GM23338 (cell line): ENCODE measurements at regions not wholly inside any gene's neighbourhood (a gene's known extent, or its start where the extent isn't known, plus 50 kb on each side); places are given as distances from the start of the nearest gene placed in this dataset.

Experiments used
- ATAC-seq: fragments of 200-7000 bp; cut with Tn5 transposase; 3 replicates; pipeline ENCODE4 v1.9.1; 2020
- DNase-seq: peaks from one replicate; pipeline ENCODE4 v3.0.0-alpha.2; 2015; ENCODE audit warnings: low spot score
- H2AFZ ChIP-seq: fragments of 200-600 bp; sonication (generic); 2 replicates; pipeline ENCODE4 v1.8.0; 2016; ENCODE audit warnings: antibody characterized with exemption, mild to moderate bottlenecking, moderate library complexity
- H3F3A ChIP-seq: fragments of 200-600 bp; sonication (generic); replicated peaks from 2 replicates; pipeline ENCODE4 v1.8.0; 2017; ENCODE audit warnings: antibody characterized with exemption, mixed run types, low read depth
- H3K27ac ChIP-seq: fragments of 200-600 bp; sonication (generic); 2 replicates; pipeline ENCODE4 v1.6.1; 2016; ENCODE audit warnings: low read depth
- H3K27me3 ChIP-seq: fragments of 200-600 bp; sonication (generic); 2 replicates; pipeline ENCODE4 v1.8.0; 2016; ENCODE audit warnings: mild to moderate bottlenecking, mixed run types, moderate library complexity; ENCODE audit not compliant: insufficient read depth
- H3K36me3 ChIP-seq: fragments of 200-600 bp; sonication (generic); 2 replicates; pipeline ENCODE4 v1.8.0; 2016; ENCODE audit warnings: mild to moderate bottlenecking; ENCODE audit not compliant: insufficient read depth
- H3K4me1 ChIP-seq: fragments of 200-600 bp; sonication (generic); 2 replicates; pipeline ENCODE4 v1.8.0; 2016; ENCODE audit warnings: mild to moderate bottlenecking, moderate library complexity; ENCODE audit not compliant: insufficient read depth
- H3K4me2 ChIP-seq: fragments of 200-600 bp; sonication (generic); 2 replicates; pipeline ENCODE4 v1.7.1; 2017; ENCODE audit warnings: mixed run types
- H3K4me3 ChIP-seq: fragments of 200-600 bp; sonication (generic); 2 replicates; pipeline ENCODE4 v1.6.1; 2016; ENCODE audit warnings: mixed run types
- H3K79me2 ChIP-seq: fragments of 200-600 bp; sonication (generic); replicated peaks from 2 replicates; pipeline ENCODE4 v1.8.0; 2017; ENCODE audit warnings: mild to moderate bottlenecking; ENCODE audit not compliant: insufficient read depth
- H3K9me2 ChIP-seq: fragments of 200-600 bp; sonication (generic); 2 replicates; pipeline ENCODE4 v1.8.0; 2017; ENCODE audit not compliant: insufficient read depth
- H4K20me1 ChIP-seq: fragments of 200-600 bp; sonication (generic); replicated peaks from 2 replicates; pipeline ENCODE4 v1.8.0; 2017; ENCODE audit warnings: mild to moderate bottlenecking; ENCODE audit not compliant: insufficient read depth
- H3K27ac Mint-ChIP-seq: 2 replicates; pipeline ENCODE4 v1.8.0; 2020; ENCODE audit warnings: inconsistent platforms, mild to moderate bottlenecking, moderate library complexity, mixed read lengths
- H3K27me3 Mint-ChIP-seq: 3 replicates; pipeline ENCODE4 v1.8.0; 2022; ENCODE audit warnings: low read depth, mild to moderate bottlenecking, moderate library complexity, mixed read lengths, inconsistent platforms; ENCODE audit not compliant: insufficient read depth, poor library complexity
- H3K36me3 Mint-ChIP-seq: 3 replicates; pipeline ENCODE4 v1.8.0; 2021; ENCODE audit warnings: low read depth, mild to moderate bottlenecking, inconsistent platforms, moderate library complexity, mixed read lengths
- H3K4me1 Mint-ChIP-seq: 3 replicates; pipeline ENCODE4 v1.8.0; 2020; ENCODE audit warnings: mild to moderate bottlenecking, inconsistent platforms, mixed read lengths
- H3K4me3 Mint-ChIP-seq: 3 replicates; pipeline ENCODE4 v1.8.0; 2021; ENCODE audit warnings: moderate library complexity, mild to moderate bottlenecking, inconsistent platforms, mixed read lengths
- H3K9me3 Mint-ChIP-seq: 3 replicates; pipeline ENCODE4 v1.8.0; 2020; ENCODE audit warnings: moderate library complexity, mild to moderate bottlenecking, inconsistent platforms, mixed read lengths
- CREB1 ChIP-seq: fragments of 250-450 bp; sonication (Bioruptor Pico); IDR thresholded peaks from 2 replicates; pipeline ENCODE4 v1.5.0; 2020; ENCODE audit warnings: low read depth, mild to moderate bottlenecking, moderate library complexity
- EZH2 ChIP-seq: fragments of 200-600 bp; sonication (generic); IDR thresholded peaks from one replicate; pipeline ENCODE4 v1.8.0; 2017; ENCODE audit warnings: antibody characterized with exemption, mild to moderate bottlenecking, low read depth; ENCODE audit not compliant: unreplicated experiment
- EZH2phosphoT487 ChIP-seq: fragments of 200-600 bp; sonication (generic); IDR thresholded peaks from one replicate; pipeline ENCODE4 v1.8.1; 2018; ENCODE audit warnings: antibody characterized with exemption; ENCODE audit not compliant: unreplicated experiment
- JUNB ChIP-seq: IDR thresholded peaks from one replicate; pipeline ENCODE4 v1.6.1; 2016; ENCODE audit warnings: antibody characterized with exemption; ENCODE audit not compliant: unreplicated experiment
- NANOG ChIP-seq: IDR thresholded peaks from 2 replicates; pipeline ENCODE4 v1.6.1; 2016; ENCODE audit warnings: antibody characterized with exemption, borderline replicate concordance
- POLR2AphosphoS5 ChIP-seq: IDR thresholded peaks from 2 replicates; pipeline ENCODE4 v1.6.1; 2016; ENCODE audit warnings: antibody characterized with exemption, low read depth
- STAT1 ChIP-seq: IDR thresholded peaks from one replicate; pipeline ENCODE4 v1.6.1; 2016; ENCODE audit warnings: antibody characterized with exemption; ENCODE audit not compliant: unreplicated experiment
- ZNF114 ChIP-seq: fragments of 250-450 bp; sonication (Bioruptor Pico); IDR thresholded peaks from 2 replicates; pipeline ENCODE4 v1.5.0; 2020; ENCODE audit warnings: mild to moderate bottlenecking, moderate library complexity
- TF ChIP-seq, protein P1 (sequence below), 2 experiments: fragments of 200-600 bp in 1 of 2; sonication (generic) in 1 of 2; conservative IDR thresholded peaks; 2 replicates each; pipeline versions ENCODE4 v1.5.1 to v1.6.1; 2016 to 2017; ENCODE audit warnings: antibody characterized with exemption in 2 of 2, low read depth in 2 of 2, mild to moderate bottlenecking in 2 of 2, moderate library complexity in 1 of 2
- TF ChIP-seq, protein P2 (sequence below): fragments of 250-450 bp; sonication (Bioruptor Pico); IDR thresholded peaks from 2 replicates; pipeline ENCODE4 v1.5.0; 2020; ENCODE audit warnings: mild to moderate bottlenecking, moderate library complexity
- TF ChIP-seq, protein P3 (sequence below): IDR thresholded peaks from 2 replicates; pipeline ENCODE4 v1.6.1; 2016; ENCODE audit warnings: antibody characterized with exemption

DNA sequence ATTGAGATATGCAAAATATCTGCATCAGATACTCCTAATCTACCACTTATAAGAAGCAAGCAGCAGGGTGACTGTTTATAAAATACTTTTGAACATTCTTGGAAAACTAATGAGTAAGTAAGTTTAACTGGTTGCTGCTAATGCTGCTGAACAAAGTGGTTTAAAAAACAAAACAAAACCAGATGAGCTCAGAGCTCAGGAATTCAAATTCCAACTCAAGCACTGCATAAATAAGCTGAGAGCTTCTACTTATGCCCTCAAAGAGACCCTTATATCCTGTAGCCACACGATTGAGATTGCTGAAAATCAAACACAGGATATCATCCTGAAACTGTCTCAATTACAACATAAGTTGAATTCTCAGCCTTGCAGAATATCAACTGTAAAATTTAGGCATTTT is 62.3 kb upstream of the NYAP2 start (continued):
- TF ChIP-seq EZH2phosphoT487 (no peak), POLR2AphosphoS5 (no peak)

DNA sequence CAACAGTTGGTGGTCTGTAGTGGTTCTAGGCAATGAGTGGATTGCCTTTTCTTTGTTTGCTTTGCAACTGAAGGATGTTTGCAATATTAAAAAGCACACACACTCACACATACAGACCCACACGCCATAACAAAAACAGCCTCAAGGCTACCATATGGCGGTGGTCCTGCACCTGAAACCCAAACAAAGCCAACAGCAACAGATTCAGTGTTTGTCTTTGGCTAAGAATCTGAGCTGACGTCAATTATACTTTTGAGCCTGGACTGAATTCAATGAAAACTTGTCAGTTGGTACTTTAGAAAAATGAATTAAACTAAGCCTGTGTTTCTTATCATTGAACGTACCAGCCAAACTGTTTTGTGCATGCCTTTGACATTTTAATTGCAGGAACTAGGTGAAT is 65.0 kb upstream of the NYAP2 start:
- no peaks in the 10 kb centered on the region for H3K9me3 Mint-ChIP-seq
- Histone ChIP-seq H3K79me2 (no peaks in the 10 kb centered on the region), H2AFZ (no peak overlapping the region), H3F3A (no peaks in the 10 kb centered on the region), H3K27ac (no peak overlapping the region), H3K9me2 (0 out of 2 replicates have a peak, but pooled peaks cover 3% of the 10 kb centered on the region), H3K4me2 (no peak overlapping the region), H3K4me3 (no peak overlapping the region), H3K36me3 (no peaks in the 10 kb centered on the region), H3K27me3 (no peaks in the 10 kb centered on the region), H4K20me1 (no peaks in the 10 kb centered on the region), H3K4me1 (no peaks in the 10 kb centered on the region; the same call in 1 of the 2 replicates)
- H3K36me3 Mint-ChIP-seq: no peaks in the 10 kb centered on the region
- no peak for TF ChIP-seq JUNB
- no peak for TF ChIP-seq STAT1
- TF ChIP-seq CREB1 (CRISPR knock-in tag): no peak
- TF ChIP-seq EZH2: no peak
- TF ChIP-seq POLR2AphosphoS5: no peak
- TF ChIP-seq, protein P1, sequence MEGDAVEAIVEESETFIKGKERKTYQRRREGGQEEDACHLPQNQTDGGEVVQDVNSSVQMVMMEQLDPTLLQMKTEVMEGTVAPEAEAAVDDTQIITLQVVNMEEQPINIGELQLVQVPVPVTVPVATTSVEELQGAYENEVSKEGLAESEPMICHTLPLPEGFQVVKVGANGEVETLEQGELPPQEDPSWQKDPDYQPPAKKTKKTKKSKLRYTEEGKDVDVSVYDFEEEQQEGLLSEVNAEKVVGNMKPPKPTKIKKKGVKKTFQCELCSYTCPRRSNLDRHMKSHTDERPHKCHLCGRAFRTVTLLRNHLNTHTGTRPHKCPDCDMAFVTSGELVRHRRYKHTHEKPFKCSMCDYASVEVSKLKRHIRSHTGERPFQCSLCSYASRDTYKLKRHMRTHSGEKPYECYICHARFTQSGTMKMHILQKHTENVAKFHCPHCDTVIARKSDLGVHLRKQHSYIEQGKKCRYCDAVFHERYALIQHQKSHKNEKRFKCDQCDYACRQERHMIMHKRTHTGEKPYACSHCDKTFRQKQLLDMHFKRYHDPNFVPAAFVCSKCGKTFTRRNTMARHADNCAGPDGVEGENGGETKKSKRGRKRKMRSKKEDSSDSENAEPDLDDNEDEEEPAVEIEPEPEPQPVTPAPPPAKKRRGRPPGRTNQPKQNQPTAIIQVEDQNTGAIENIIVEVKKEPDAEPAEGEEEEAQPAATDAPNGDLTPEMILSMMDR (conservative IDR thresholded peaks at IDR 0.05; ENCODE audit: low read depth in 2 of 2): no peak
- TF ChIP-seq ZNF114 (CRISPR knock-in tag): no peak
- H3K4me3 Mint-ChIP-seq: no peak overlapping the region
- H3K4me1 Mint-ChIP-seq: peaks cover 13% of the 10 kb centered on the region; the same call in 2 of the 3 replicates
- DNase-seq: no peak
- no peaks in the 10 kb centered on the region for H3K27me3 Mint-ChIP-seq
- H3K27ac Mint-ChIP-seq: no peak overlapping the region
- ATAC-seq: no peak

DNA sequence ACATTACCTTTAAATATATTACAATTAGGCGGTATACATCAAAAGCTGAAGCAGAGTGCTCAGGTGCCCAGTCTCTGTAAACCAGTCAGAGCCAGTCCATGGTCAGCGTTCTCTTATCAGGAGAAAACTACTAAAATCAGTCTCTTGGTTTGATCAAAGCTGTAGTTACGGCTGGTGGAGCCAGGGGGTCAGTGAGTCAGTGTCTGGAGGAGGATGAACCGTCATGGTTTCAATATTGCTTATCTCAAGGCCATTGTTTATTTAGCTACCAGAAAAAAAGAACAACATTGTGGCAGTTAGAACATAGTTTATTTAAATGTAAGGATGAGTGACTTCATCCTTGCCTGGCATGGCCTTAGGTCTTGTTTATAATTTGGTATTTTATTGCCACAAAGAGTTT is 71.3 kb upstream of the NYAP2 start:
- H3K27ac Mint-ChIP-seq: no peak overlapping the region
- no peak overlapping the region for H3K4me2 ChIP-seq
- no peaks in the 10 kb centered on the region for H4K20me1 ChIP-seq
- no peak overlapping the region for H3K4me3 Mint-ChIP-seq
- no peaks in the 10 kb centered on the region; the same call in 2 of the 3 replicates for H3K36me3 Mint-ChIP-seq
- no peak overlapping the region for H3K4me3 ChIP-seq
- 0 out of 2 replicates have a peak, but pooled peaks cover 3% of the 10 kb centered on the region for H3K9me2 ChIP-seq
- H3K27me3 Mint-ChIP-seq: no peaks in the 10 kb centered on the region
- H3F3A ChIP-seq: no peaks in the 10 kb centered on the region
- no peaks in the 10 kb centered on the region for H3K27me3 ChIP-seq
- no peak overlapping the region for H2AFZ ChIP-seq
- no peaks in the 10 kb centered on the region; the same call in 2 of the 3 replicates for H3K4me1 Mint-ChIP-seq
- H3K4me1 ChIP-seq: no peaks in the 10 kb centered on the region
- no peak overlapping the region for H3K27ac ChIP-seq
- H3K36me3 ChIP-seq: no peaks in the 10 kb centered on the region
- peaks cover 8% of the 10 kb centered on the region; the same call in 2 of the 3 replicates for H3K9me3 Mint-ChIP-seq
- ATAC-seq (no peak), DNase-seq (peak; percentile 6)
- H3K79me2 ChIP-seq: no peaks in the 10 kb centered on the region
- TF ChIP-seq STAT1 (no peak), EZH2 (no peak), POLR2AphosphoS5 (no peak), JUNB (no peak), CREB1 (CRISPR knock-in tag) (no peak), ZNF114 (CRISPR knock-in tag) (no peak), EZH2phosphoT487 (no peak), NANOG (no peak)
- TF ChIP-seq, protein P2, sequence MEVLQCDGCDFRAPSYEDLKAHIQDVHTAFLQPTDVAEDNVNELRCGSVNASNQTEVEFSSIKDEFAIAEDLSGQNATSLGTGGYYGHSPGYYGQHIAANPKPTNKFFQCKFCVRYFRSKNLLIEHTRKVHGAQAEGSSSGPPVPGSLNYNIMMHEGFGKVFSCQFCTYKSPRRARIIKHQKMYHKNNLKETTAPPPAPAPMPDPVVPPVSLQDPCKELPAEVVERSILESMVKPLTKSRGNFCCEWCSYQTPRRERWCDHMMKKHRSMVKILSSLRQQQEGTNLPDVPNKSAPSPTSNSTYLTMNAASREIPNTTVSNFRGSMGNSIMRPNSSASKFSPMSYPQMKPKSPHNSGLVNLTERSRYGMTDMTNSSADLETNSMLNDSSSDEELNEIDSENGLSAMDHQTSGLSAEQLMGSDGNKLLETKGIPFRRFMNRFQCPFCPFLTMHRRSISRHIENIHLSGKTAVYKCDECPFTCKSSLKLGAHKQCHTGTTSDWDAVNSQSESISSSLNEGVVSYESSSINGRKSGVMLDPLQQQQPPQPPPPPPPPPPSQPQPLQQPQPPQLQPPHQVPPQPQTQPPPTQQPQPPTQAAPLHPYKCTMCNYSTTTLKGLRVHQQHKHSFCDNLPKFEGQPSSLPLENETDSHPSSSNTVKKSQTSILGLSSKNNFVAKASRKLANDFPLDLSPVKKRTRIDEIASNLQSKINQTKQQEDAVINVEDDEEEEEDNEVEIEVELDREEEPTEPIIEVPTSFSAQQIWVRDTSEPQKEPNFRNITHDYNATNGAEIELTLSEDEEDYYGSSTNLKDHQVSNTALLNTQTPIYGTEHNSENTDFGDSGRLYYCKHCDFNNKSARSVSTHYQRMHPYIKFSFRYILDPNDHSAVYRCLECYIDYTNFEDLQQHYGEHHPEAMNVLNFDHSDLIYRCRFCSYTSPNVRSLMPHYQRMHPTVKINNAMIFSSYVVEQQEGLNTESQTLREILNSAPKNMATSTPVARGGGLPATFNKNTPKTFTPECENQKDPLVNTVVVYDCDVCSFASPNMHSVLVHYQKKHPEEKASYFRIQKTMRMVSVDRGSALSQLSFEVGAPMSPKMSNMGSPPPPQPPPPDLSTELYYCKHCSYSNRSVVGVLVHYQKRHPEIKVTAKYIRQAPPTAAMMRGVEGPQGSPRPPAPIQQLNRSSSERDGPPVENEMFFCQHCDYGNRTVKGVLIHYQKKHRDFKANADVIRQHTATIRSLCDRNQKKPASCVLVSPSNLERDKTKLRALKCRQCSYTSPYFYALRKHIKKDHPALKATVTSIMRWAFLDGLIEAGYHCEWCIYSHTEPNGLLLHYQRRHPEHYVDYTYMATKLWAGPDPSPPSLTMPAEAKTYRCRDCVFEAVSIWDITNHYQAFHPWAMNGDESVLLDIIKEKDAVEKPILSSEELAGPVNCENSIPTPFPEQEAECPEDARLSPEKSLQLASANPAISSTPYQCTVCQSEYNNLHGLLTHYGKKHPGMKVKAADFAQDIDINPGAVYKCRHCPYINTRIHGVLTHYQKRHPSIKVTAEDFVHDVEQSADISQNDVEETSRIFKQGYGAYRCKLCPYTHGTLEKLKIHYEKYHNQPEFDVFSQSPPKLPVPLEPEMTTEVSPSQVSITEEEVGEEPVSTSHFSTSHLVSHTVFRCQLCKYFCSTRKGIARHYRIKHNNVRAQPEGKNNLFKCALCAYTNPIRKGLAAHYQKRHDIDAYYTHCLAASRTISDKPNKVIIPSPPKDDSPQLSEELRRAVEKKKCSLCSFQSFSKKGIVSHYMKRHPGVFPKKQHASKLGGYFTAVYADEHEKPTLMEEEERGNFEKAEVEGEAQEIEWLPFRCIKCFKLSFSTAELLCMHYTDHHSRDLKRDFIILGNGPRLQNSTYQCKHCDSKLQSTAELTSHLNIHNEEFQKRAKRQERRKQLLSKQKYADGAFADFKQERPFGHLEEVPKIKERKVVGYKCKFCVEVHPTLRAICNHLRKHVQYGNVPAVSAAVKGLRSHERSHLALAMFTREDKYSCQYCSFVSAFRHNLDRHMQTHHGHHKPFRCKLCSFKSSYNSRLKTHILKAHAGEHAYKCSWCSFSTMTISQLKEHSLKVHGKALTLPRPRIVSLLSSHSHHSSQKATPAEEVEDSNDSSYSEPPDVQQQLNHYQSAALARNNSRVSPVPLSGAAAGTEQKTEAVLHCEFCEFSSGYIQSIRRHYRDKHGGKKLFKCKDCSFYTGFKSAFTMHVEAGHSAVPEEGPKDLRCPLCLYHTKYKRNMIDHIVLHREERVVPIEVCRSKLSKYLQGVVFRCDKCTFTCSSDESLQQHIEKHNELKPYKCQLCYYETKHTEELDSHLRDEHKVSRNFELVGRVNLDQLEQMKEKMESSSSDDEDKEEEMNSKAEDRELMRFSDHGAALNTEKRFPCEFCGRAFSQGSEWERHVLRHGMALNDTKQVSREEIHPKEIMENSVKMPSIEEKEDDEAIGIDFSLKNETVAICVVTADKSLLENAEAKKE (CRISPR knock-in tag): no peak
- TF ChIP-seq, protein P3, sequence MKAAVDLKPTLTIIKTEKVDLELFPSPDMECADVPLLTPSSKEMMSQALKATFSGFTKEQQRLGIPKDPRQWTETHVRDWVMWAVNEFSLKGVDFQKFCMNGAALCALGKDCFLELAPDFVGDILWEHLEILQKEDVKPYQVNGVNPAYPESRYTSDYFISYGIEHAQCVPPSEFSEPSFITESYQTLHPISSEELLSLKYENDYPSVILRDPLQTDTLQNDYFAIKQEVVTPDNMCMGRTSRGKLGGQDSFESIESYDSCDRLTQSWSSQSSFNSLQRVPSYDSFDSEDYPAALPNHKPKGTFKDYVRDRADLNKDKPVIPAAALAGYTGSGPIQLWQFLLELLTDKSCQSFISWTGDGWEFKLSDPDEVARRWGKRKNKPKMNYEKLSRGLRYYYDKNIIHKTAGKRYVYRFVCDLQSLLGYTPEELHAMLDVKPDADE: no peak
